Myocyte (in vitro differentiated cells): ENCODE measurements at regions not wholly inside any gene's neighbourhood (a gene's known extent, or its start where the extent isn't known, plus 50 kb on each side); places are given as distances from the start of the nearest gene placed in this dataset.

Experiments used
- DNase-seq: peaks from one replicate; pipeline ENCODE4 v3.0.0-alpha.2; 2012; ENCODE audit warnings: low read depth

GRCh38 chr16:25340973-25341372 lies 83.3 kb upstream of the ZKSCAN2 start:
- no peak for DNase-seq

- no peak for DNase-seq
These were observed 60.2 kb upstream of the ZKSCAN2 start for GRCh38 chr16:25317732-25318316.

GRCh38 chr16:25311950-25312349 lies 54.3 kb upstream of the ZKSCAN2 start:
- no peak for DNase-seq

GRCh38 chr16:25311039-25311438 lies 53.4 kb upstream of the ZKSCAN2 start:
- DNase-seq = no peak
